NCI-H2029 (cell line): ENCODE measurements at regions not wholly inside any gene's neighbourhood (a gene's known extent, or its start where the extent isn't known, plus 50 kb on each side); places are given as distances from the start of the nearest gene placed in this dataset.

ENCODE experiments used
- DNase-seq: peaks from one replicate; lab custom pipeline; 2025; lab: John Stamatoyannopoulos, UW

DNA sequence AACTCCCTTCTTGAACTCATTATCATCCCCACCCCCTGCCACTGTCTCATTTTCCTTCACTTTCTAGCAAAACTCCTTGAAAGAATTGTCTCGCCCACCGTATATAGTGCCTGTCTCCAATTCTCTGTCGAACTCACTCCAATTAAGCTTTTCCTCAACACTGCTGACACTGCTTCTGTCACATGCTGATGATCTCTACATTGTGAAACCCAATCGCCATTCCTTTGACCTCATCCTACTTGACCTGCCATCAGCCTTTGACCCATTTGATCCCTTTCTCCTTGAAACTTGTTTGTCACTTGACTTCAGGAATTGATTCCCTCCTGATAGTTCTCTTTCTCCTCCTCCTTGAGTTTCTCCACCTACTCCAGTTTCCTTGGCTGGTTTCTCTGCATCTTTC lies 54.8 kb downstream of the CCDC71L start:
- no peak for DNase-seq

DNA sequence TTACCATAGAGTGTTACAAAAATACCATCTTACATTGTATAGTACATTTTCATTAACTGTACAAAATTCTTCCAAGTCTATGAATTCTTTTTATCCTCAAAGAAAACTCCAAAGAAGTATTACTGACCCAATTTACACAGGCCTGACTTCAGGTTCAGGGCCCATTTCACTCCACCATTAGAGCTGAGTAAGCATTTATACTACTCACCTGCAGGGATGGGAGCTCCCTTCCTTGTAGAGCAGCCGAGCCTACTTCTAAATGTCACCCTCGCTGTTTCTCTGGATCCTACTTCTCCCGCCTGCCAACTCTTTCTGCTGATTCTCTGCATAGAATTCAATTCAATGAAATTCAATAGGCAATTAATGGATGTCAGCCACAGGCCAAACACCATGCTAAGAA lies 56.0 kb downstream of the CCDC71L start:
- no peak for DNase-seq

DNA sequence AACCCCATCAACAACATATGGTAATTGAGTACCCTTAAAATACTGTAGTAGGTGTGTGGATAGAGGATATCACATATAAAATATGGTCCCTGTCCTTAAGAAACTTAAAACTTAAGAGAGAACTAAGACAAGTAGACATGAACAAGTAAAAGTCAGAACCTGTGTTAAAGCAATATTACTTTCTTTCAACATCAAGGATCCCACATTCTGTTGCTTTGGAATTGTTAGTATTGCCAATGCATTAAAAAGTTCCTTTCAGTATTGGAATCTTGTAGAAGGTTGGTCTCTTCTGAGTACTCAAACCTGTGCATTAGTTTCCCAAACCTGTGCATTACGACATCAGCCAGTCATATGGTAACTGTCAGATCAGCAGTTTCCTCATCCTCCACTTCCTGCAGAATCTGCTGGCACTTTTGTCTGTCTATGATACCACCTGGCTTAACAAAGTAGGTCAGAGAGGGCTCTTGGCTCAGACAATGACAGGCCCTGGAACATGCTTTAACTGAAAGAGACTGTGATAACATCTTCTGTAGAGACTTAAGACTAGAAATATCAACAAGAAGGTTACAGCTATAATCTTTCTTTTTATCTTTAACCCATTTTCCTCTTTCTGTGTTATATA lies 56.5 kb downstream of the CCDC71L start:
- DNase-seq, result no peak

DNA sequence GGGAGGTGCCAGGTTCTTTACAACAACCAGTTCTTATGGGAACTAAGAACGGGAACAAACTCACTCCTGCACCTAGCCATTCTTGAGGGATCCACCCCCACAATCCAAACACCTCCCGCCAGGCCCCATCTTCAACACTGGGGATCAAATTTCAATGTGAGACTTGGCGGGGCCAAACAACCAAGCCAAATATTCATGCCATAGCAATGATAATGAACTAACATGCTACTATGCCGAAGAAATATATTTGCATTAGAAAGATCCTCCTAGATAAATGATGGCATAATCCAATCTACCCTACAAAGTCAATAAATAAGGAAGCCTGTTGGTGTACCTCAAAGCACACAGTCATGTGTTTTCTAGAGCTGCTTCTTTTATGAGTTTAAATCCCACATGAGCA lies 57.6 kb downstream of the CCDC71L start:
- DNase-seq, result no peak

DNA sequence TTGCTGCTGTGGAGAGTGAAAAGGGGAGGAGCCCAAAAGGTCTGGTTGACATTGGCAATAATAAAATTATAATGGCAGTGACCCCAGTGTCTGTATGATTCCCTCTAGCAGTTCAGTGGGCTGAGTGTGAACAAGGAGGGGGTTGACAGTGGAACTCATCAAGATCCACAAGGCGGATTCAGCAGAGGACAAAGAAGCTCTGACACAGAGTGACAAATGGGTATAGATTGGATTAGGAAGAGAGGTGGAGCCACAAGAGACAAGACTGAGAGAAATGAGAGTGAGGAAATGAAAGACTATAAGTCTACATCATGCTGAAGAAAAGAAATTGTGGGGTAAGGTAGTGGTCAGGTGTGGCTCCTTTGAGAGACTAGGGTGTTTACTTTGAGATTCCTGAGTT lies 58.9 kb downstream of the CCDC71L start:
- no peak for DNase-seq

DNA sequence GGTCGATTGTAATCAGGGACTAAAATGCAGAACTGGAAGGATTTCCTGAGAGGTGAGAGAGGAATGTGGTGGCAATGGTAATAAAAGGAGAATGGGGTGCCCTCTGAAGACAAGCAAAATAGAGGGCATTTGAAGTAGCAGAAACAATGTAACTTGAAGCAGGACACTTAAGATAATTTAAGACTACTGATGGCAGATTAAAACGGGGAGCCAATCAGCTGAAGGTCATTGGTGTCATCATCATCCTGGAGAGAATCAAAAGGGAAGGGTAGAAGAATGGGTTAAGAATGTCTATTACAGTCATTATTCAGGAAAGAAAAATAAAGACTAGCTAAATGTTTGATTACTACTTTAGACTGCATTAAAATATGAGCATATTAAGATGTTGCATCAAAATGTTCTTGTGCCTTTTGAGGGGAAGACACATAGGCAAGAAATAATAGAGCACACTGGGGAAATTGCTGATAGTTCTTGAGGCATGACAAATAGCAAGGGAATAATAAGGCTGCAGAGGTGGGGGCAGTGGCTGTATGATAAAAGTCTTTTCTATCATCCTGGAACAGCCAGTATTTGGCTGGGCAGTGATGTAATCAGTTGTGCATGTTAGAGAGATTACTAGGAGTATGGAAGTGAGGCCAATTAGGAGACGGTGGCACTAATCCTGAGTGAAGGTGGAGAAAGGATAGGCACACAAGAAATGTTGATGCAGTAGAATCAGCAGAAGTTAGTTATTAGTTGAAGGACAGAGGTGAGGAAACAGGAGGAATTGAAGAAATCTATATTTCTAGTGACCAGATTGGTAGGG lies 60.2 kb downstream of the CCDC71L start:
- no peak for DNase-seq

DNA sequence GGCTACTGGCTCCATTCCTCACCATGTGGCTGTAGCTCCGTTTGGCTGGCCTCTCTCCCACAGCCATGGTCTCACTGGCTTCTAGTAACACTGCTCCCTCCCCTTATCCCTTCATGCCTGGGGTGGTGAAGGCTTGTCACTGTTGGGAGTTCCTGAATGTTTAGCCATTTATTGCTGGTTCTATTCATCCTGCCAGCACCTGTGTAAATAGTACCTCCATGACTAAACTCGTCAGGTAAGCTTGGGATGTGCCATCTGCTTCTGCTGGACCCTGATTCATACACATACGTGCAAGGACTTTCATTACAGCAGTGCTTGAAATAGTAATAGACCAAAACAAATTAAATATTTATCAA lies 61.6 kb downstream of the CCDC71L start:
- DNase-seq, result peak; percentile 87

DNA sequence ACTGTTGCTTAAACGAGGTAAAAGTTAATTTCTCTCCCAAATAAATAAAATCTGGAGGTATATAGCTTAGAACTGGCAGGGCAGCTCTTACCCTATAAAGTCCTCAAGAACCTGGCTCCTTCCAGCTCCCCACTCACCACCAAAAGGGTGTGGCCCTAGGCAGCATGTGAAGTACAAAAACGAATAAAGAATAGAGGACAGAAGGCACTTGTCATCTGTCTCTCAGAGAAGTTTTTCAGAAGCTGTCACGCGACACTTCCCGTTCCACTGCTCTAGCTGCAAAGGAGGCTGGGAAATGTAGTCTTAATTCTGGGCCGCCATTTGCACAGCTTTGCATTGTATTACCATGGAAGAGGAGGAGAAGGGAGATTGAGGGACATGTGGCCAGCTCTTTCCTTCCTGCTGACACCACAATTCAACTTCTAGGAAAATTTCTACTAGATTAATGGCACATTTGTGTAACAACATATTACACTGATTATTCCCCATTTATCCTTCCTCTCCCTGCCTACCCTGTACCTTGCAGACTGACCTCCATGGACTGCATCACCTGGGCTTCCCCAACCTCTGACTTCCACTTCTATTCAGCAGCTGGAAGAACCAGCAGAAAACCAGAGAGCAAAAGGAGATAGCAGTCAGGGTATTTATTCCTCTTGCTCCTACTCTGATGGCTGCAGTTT lies 62.2 kb downstream of the CCDC71L start:
- peak; percentile 77 for DNase-seq

DNA sequence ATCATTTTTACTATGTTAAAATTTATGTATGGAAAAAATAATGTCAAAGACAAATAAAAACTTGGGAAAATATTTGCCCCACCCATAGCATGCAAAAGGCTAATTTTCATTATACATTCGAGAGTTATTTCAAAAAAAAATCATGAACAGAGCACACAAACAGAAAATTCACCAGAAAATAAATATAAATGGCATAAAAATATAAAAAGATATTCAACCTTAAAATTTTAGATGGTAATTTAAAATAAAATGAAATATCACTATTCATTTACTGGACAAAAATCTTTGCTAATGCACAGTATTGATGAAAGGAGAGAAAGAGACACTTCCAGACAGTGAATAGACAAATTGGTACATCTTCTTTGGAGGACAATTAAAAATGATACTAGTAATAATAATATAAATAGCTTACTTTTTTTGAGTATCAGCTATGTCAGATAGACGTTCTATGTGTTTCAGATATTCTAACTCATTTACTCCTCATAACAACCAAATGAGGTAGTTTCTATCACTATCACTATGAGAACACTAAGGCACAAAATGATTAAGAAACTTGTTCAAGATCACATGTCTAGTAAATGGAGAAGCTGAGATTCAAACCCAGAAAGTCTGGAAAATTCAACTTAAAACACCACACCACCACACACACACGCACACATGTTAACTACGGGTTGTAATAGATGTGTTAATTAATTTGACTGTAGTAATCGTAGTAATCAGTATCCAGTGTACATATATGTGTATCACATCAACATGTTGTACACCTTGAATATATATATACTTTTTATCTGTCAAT lies 63.0 kb downstream of the CCDC71L start:
- DNase-seq, result no peak

DNA sequence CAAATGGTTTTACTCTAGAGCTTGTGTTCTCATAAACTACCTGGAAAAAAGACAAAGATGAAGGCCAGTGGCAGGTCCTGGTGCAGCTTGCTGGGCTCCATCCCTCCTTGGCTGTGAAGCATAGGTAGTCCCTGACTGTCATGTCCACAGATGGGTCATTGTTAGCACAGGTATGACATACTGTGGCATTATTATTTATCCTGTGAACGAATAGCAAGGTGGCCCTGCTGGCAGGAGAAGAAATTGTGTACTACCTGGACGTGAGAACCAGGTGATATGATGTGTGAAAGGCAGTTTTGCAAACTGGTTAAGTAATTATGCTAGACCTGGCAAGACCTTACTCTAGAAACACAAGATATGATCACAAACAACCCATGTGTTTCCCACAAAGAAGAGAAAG lies 63.9 kb downstream of the CCDC71L start:
- DNase-seq, result no peak

DNA sequence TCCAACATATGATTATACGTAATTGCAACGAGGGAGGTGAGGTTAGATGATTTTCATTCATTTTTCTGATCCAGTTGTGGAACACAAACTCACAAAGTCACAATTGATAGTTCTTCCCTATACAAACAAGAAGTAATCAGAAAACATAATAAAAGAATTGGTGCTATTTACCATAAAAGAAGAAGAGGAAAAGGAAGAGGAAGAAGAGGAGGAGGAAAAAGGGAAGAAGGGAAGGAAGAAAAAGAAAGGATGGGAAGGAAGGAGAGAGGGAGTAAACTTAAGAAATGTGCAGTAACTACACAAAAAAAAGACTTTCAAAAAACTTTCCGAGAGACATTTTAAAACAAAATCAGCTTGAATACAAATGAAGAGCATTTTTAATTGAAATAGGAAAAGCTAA lies 65.0 kb downstream of the CCDC71L start:
- no peak for DNase-seq

DNA sequence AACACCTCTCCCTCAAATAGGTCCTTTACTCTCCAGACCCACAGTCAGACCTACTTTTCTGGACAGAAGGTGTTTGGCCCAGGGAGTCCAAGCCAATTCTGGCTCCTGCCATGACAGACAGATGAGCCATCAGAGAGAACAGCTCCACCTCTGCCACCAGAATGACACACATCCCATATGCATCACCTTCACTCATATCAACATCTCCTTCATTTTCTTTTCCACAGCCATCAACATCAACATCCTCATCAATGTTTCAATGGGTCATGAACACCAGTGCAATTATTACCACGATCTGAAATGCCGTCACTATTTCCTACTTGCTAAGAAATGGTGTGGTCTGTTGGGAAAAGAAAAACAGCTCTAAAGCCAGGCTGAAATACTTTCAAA lies 67.9 kb downstream of the CCDC71L start:
- no peak for DNase-seq

DNA sequence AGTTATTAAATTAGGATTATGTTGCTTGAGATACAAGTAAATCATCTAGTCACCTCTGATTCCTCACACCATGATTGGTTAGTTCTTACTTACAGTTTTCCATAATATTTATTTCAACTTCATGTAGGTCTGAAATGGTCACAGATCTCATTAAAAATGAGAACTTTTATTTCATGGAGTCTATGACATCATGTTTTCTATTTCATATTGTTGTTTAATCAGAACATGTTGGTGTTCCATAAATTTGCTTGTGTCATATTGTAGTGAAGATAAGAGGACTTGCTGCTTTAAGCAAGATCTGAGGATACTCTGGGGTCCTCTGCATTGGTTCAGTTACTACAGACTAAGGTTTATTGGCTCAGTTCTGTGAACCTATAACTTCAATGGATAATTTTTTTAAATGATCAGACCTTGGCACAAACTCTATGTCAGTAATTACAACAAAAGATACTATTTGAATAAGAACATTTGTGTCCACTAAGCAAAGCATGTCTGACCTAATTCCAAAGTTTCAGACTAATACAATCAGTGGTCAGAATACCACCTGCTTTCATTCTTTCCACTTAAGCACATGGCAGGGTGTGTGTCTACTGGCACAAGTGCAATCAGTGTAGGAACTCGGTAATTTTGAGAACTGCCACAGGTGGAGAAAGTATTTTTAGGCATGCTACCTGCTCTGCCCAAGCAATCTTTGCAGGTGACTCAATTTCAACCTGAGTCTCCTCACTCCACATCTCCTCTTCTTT lies 68.5 kb downstream of the CCDC71L start:
- DNase-seq, result no peak

DNA sequence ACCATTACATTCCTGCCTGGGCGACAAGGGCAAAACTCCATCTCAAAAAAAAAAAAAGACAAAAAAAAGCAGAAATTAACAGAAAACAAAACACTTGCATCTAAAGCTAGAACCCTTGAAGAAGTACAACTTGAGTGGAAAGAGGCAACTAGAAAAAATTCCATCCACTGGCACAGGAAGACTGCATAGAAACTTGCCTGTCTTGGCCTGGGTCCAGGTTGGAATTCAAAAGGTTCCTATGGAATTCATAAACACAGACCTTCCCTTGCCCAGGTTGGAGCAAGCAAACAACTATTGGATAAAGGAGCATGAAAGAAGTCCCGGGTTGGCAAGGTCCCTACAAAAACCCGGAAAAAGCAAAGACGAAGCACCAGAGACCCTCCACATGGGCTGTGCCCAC lies 69.8 kb downstream of the CCDC71L start:
- no peak for DNase-seq

DNA sequence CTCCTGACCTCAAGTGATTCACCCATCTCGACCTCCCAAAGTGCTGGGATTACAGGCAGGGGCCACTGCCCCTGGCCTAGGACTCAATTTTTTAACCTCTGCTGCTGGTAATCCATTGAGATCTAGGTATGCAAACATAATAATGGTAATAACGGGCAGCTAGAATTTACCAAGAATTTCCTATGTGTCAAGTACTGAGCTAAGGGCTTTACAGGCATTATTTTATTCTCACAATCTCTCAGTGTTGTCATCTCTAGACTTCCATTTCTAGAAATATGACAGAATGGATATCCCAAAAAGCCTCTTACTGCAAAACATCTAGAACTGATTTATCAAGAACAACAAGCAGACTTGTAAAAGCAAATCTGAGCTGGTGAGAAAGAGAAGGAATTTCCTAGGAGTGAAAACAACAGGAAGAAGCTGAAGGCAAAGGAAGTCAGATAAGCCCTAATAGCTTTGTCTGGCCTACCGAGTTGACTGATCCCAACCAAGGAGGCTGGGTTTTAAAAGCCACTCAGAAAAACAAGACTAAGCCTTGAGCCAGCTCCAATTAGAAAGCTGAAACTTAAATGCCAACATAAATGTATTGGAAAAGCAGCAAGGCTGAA lies 70.6 kb downstream of the CCDC71L start:
- DNase-seq, result no peak

DNA sequence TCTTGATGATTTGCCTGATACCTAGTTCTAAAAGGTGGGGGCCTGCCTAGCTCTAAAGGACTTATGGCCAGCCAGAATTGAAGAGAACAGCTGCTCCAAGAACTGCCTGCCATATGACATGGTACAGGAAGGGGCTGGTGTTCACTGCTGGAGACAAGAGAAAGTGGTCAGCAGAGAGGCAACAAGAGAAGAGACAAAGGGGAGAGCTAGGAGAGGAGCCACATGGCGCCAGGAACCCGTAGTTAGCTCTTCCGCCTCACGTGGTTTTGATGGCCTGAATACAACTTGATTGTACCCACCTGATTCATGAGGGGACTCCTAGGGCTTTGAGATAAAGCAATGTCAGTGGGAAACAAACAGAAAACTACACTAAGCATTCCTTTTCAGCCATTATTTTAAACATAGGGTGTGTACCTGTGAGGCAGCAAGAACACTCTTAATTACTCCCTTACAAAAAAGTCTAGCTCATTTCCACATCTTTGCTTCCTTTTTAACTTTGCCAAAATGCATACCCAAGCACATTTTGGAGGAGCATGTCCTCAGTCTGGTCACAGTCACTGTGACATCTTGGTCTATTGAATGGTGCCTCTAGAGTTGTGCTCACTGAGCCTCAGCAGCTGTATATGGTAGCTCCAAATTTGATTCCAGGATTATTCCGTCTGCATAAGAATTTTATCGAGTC lies 71.6 kb downstream of the CCDC71L start:
- no peak for DNase-seq

DNA sequence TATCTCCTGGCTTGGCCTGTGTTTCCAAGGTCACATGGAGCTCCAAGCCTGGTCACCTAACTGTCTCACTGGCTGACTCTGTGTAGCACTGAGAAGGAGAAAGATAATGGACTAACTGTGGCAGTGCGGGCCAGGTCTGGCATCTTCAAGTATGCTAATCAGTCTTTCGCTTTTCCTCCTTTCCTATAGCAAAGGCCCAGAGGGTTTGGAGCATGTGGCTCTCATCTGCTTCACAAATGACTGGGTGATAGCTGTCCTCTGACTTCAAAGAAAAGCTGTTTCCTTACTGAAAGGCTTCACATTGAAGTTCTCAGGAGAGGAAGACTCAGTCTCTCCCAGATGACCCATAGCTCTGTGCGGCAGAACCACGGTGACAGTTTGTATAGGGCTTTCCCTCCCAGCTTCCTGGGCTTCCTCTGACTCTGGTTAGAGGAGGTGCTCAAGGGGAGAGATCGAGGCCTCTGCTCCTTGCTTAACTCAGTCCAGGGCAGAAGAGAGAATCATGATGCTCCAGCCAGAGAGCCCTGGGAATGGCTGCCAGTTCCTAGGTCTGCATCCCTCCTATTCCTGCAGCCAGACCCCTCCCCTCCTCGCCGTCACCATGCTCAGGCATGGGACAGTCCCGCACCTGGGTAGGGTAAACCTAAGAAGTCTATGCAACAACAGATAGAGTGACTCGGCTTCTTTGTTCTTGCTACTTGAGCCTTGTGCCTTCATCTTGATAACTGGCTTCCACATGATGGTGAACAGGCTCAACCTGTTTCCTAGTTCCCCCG lies 72.3 kb downstream of the CCDC71L start:
- no peak for DNase-seq

DNA sequence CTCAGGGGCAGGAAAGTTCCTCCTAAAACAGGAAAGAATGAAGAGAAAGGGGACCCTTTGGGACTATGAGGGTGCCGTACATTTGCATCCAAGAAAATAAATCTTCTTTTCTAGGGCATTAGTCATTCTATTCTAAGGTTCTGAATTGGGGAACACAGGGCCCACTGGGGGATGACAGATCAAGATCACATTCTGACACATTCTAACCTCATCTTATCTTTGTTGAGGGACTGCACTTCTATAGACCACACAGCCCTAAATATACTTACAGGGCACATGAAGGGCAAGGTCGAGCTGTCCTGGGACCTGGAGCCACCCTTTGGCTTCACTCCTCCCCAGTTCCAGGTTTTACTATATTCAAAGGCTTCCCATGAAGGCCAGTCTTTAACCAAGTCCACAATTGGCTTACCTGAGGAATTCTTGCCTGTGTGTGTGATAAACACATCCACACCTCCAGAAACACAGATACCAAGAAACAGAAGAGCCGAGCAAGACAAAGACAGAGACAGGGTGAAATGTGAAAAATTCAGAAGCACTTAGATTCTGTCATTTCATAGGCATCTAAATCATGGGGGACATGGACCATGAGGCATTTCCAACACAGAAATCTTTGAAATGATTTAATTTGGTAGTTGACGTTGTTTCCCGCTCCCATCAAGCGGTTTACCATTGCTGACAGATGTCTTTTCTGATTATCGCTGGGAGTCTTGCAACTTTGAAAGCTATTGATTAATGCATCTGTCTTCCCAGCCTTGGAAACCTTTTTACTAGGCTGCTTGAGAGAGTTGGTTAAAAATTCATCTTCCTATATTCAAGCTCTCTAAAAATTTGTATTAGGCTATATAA lies 75.8 kb downstream of the CCDC71L start:
- no peak for DNase-seq
